HG03280 (cell line): ENCODE measurements at regions not wholly inside any gene's neighbourhood (a gene's known extent, or its start where the extent isn't known, plus 50 kb on each side); places are given as distances from the start of the nearest gene placed in this dataset.
"Not testable (repeated sequence)": the region's sequence is repeated elsewhere in the genome, so short reads cannot be mapped to it uniquely, and the experiment has no call there.

Experiments
- ATAC-seq: cut with Tn5 transposase; IDR thresholded peaks from one replicate; pipeline ENCODE4 v1.9.1; 2021; ENCODE audit warnings: mild to moderate bottlenecking, moderate library complexity; ENCODE audit not compliant: unreplicated experiment

DNA sequence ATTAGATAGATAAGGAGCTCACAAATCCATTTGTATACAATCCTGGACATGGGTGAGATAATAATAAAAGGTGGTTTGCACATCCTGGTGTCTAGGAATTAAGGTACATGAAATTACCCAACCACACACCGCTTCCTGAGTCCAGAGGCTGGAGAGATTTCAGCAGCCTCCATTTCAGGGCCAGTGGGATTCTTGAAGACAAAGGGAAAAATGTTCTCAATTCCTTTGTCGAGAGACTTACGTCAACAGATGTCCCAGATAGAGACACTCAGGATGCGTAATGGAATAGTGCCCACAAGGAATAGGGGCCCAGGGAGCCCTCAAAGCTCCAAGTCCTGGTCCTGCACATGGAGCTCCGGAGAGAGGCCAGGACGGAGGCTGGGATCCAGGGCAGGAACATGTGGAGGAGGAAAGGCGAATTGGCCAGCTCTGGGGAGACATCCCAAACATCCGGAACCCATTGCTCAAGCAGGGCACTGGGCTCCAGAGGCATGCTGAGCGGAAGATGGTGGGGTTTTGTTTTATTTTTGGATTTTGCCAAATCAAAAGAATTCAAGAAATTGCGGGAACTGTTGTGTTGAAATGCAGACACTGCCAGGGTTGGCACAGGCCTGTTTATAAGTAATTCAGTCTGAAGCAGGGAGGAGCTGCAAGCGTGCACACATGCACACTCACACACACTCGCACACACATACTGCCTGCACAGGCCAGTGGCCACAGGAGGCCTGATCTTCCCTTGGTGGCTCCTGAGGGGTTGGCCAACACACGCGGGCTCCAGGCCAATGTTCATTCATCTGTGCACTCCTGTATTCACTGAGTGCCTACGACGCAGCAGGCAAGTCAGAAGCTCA lies 97.2 kb downstream of the NOG start:
- no peak for ATAC-seq

DNA sequence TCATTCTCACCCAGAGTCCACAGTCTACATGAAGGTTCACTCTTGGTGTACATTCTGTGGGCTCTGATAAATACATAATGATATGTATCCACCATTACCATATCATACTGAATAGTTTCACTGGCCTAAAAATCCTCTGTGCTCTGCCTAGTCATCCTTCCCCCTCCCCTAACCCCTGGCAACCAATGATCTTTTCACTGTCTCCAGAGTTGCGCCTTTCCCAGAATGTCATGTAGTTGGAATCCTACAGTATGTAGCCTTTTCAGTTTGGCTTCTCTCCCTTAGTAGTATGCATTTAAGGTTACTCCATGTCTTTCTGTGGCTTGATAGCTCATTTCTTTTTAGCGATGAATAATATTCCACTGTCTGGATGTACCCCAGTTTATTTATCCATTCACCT lies 101.3 kb downstream of the NOG start:
- no peak for ATAC-seq

DNA sequence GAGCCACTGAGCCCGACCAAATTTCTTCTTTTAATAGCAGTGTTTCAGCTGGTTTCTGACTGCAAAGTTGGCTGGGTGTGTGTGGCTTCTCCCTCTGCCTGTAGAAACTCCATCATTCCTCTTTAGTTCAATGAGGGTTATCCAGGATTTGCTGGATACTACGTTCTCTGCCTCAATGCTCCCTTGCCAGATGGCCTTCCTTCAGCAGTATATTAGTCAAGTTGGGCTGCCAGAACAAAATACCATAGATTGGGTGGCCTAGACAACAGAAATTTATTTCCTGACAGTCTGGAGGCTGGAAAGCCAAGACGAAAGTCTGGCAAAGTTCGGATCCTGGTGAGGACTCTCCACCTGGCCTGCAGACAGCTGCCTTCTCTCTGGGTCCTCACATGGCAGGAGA lies 103.7 kb downstream of the NOG start:
- ATAC-seq = no peak

DNA sequence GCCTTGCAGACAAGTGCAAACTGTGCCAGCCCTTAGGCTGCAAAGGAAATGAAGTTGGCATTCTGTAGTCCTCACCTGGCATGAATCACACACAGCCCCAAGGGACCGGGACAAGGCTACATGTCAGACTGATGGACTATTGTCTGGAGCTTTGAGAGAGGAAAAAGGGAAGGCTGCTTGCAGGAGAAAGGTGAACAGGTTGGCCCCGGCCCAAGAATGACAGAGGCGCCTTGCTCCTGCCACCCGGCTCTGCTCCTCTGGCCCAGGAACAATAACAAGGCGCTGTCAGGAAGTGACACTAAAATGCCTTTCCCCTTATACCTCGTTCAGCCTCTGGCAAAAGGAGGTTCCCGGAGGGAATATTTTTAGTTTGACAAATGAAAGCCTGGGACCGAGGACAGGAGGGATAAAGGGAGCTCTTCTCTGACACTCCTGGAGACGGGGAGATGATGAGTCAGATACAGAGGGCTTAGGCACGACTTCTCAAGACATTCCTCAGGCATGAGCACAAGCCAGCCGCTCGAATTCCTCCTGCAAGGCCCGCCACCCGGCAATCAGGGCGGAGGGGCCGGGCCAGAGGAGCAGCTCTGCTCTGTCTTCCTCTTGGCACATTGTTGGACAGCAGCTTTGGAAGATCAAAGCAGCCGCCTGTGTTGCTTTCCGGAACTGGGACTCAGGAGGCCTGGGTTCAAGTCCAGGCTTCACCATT lies 105.8 kb downstream of the NOG start:
- ATAC-seq = no peak

DNA sequence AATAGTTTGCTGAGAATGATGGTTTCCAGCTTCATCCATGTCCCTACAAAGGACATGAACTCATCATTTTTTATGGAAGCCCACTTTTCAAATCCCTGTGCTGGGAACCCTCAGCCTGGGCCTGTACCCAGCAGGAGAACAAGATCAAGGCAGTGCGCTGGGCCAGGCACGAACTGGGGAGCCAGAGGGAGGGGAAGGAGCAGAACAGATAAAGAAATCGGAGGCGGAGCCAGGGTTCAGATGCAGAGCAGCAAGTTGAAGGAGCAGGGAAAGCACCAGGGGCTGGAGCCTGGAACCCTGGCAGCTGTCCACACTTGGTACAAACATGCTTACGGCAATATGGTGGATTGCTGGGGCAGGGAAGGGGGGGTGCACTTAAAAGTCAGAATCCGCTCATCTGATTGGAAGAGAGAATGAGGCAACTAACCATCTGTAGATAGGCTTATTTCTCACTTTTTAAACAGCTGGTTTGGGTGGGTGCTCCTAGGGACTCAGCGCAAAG lies 107.5 kb downstream of the NOG start:
- ATAC-seq = no peak

DNA sequence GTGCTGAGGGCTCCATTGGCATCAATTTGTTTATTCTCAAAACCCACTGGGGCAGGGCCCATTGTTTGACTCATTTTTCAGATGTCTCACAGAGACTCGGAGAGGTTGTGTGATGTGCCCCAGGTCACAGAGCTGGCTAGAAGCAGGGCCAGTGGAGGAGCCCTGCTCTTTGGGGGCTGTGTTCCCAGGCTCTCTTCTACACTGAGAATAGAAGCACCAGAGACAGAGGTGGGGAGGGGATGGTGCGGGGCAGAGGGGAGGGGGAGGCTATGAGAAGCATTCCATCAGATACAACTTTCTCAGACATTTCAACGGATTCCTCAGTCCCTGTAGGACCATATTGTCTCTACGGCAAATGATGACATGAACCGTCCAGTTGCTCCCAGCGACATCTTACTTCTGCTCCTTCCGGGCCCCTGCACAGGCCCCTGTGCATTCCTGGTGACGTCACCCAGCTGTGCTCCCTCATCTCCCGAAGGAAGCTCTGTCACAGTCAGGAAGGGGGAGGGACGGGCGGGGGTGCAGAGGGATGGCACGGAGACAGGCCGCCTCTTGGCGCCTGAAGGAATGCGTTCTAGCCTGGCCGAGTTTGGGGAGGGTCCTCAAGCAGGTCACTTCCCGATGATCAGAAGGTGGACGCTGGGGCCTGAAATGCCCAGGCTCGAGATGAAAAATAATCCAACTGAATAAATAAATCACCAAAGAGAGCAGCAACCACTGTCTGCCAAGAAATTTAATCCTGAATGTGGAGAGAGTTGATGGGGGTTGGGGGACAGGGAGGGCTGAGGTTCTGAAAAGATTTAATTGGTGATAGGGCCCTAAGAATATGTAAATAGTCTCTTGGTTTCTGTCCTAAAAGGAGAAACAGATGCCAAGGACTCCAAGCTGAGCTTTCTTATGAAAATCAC lies 114.1 kb downstream of the NOG start:
- no peak for ATAC-seq

DNA sequence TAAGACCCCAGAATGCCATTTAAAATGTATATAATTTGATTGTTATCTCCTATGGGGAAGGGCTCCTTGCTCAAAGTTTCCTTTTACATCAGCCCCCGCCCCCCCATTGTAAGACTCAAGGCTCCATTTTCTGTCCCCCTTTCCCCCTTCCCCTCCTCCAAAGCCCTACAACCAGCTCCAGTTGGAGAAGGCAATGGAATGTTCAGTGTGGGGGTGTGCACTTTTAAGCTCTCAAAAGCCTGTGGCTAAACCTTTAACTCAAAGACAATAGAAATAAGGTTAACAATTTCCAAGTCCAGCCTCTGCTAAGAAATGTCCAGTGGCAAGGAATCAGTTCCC lies 114.7 kb downstream of the NOG start:
- no peak for ATAC-seq

DNA sequence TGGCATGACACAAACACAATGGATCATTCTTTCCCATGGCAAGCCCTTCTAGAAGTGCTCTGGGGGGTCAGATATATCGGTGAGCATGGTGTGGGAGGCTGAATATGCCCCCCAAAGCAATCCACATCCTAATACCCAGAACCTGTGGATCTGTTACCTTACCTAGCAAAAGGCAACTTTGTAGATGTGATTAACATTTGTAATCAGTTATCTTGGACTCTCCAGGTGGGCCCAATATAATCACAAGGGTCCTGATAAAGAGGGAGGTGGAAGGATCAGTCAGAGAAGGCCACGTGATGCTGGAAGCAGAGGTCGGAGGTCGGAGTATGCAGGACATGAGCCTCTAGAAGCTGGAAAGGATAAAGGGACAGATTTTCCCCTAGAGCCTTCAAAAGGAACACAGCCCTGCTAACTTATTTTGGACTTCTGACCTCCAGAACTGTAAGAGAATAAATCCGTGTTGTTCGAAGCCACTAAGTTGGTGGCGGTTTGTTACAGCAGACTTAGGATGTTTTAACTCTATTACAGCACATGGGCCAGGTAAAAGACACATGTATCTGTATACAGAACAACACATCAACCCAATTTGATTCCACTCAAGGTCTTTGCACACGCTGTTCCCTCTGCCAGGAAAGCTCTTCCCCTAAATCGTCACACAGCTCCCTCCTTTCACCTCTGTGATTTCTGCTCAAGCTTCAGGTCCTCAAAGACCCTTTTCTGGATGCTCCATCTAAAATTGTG lies 115.3 kb downstream of the NOG start:
- ATAC-seq = no peak

DNA sequence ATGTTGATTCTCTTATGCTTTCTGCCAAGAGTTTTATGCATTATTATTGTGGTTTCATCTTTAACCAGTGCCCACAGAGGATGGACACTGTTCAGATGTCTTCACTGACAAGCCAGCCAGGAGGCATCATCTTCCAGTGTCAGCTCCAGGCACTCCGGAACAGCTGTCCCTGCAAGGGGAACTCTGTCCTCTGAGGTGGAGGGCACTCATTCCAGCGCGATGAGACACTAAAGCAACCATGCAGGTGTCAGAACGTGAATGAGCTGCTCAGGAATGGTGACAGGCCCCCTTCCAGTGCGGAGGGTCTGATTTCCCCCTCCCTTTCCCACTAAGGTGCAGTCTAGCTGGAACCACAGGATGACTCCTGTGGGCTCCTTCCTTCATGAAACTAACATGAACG lies 117.5 kb downstream of the NOG start:
- ATAC-seq = no peak

DNA sequence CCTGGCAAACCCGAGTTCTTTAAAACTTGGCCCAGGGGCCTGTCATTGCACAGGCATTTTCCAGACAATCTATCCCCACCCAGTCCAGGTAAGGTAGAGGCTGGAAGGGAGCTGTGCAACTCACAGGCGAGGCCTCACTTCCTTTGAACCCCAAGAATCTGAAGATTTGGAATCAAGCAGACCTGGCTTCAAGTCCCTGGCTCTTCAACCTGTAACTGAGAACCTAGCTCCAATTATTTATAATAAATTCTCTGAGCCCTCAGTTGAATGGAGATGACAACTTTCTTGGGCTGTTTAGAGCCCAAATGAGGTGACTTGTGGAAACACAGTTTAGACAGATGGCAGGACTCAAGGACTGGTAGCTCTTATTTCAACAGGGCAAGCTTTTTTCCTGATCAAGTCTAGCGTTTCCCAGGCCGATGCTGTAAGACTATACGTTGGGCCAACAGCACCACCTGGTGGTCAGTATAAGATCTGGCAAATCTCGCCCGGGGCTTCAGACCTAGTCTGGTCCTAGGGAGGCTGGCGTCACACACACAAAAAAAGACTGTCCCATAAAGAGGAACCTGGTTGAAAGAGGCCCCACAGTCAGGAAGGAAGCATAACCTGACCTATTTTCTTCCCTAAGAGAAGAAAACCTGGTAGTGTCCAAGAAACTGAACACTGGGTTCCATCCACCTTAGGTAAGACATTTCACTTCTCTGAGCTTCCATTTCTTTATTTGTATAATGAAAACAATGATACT lies 117.9 kb downstream of the C17orf67 start:
- peak; percentile 93 for ATAC-seq

DNA sequence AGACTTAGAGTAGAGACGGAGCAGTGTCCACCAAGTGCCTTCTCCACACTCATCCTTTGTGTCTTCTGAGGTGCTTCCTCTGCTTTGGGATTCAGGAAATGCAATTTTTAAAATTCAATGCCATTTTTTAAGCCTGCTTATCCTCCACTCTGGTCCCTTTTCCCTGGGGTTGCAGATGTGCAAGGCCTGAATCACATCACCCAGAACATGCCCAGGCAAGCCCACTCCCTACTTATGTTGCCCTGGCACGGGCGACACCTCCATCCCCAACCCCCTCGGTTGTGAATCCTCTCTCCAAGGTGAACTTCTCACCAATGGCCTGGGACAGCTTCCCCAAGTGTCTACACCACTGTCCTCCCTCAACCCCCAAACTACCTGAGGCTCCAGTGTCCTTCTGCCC lies 116.2 kb downstream of the C17orf67 start:
- no peak for ATAC-seq

DNA sequence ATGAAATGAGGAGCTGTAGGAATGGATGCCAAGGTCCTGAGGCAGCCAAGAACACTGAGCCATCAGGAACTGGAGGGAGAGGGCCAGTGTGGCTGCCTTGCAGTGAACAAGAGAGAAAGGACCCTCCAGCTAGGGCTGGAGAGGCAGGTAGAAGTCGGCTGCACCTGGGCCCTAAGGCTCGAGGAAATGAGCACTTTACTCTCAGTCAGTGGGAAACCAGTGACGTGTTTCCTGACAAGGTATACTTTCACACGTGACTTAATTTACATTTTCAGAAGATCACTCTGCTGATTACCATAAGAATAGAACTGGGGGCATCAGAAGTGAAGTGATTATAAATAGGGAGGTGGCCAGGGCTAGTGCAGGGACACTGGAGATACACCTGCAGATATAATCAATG lies 115.2 kb downstream of the C17orf67 start:
- no peak for ATAC-seq

DNA sequence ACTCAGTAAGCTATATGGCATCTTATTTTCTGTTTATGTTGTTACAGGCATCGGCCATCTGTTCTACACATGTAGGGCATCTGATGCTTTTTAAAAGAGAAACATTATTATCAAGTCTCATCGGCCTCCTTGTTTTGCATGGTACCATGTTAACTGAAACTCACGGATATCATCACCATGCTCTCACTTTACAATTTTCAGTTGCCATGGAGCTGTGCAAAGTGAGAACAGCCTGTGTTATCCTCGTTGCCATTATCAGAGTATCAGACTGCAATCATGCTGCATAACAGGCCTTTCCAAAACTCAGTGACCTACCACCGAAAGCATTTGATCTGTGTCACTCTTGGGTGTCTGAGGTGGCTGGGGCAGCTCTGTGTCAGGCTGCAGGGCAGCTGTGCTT lies 110.3 kb downstream of the C17orf67 start:
- ATAC-seq = no peak

DNA sequence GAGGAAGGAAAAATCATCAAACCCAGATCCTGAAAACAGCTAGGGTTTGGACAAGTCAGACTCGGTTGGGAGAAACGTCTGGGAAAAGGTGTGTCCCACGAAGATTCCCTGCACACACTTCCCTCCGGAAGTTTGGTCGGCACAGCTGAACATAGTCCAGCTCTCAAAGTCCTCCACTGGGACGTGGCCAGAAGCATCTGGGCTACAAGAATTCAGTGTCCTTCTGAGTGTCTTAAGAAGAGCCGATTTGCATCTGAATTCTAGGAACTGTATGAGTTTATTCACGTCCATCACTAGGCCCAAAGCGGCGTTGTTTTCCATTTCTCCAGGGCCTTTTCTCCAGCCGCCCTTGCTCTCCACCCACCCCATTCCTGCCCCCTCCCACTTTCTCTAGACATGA lies 109.1 kb downstream of the C17orf67 start:
- no peak for ATAC-seq

DNA sequence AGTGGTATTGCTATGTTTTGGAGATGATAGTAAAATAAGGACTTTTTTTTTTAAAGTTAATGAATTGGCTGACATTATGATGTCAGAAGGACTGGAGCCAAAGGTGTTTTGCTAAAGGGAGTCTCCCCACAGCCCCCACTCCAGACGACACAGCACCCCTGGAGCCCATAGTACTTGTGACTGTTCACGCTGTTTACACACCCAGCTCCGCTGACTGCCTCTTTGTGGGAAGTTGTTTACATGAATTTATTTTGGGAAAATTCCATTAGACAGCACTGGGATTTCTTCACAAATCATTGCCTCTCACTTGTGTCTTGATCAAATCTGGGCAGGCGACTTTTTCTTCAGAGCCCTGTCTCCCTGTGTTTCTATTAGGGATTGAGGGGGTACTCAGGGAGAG lies 108.6 kb downstream of the C17orf67 start:
- ATAC-seq = no peak

DNA sequence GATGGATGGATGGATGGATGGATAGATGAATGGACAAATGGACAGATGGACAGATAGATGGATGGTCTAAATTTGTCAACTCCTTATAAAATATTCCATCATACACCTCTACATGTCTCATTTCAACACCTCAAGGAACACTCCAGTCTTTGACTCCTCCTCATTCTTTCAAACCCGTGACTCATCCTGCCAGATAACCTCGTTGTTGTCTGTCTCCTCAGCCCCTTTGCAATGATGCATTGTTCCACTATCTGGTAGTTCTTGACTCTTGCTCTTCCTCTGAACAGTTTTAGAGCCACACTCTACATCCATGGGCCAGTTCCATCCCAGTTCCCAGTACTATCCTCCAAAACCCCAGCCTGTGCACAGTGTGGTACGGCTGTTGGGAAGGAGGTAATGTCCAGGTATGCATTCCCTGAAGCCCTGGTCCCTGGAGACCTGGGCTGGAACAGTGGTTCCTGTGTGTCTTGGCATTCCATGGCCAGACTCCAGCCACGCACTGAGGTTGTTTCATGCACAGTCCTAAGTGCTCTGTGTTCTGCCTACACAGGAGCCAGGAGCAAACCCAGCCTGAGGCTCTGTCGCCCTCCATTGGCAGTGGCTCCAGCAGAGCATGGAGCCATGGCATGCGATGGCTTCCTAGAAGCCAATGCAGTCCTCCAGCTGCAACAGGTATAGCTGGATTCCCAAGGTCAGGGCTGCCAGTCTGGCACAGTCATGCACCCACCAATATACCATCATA lies 105.7 kb downstream of the C17orf67 start:
- no peak for ATAC-seq

DNA sequence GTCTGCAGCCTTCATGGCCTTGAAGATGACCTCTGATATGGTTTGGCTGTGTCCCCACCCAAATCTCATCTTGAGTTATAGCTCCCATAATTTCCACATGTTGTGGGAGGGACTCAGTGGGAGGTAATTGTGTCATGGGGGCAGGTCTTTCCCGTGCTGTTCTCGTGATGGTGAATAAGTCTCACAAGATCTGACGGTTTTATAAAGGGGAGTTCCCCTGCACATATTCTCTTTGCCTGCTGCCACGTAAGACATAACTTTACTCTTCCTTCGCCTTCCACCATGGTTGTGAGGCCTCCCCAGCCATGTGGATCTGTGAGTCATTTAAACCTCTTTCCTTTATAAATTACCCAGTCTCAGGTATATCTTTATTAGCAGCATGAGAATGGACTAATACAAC lies 102.6 kb downstream of the C17orf67 start:
- ATAC-seq = not testable (repeated sequence)

DNA sequence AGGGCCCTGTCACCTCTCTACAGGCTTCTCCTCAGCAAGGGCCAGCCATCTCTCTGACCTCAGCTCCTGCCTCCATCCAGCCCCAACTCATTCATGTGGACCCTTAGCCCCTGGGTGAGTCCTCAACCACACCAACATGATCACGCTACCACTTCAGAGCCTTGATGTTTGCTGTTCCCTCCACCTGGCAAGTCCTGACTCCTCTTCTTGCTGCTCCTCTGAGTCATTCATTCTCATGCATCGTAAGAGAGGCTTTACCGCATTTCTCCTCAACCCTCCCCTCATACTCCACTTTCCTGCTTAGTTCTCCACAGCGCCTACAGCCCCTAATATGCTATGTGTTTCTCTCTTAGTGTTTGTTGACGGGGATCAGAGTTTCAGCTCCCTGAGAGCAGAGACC lies 99.9 kb downstream of the C17orf67 start:
- no peak for ATAC-seq

DNA sequence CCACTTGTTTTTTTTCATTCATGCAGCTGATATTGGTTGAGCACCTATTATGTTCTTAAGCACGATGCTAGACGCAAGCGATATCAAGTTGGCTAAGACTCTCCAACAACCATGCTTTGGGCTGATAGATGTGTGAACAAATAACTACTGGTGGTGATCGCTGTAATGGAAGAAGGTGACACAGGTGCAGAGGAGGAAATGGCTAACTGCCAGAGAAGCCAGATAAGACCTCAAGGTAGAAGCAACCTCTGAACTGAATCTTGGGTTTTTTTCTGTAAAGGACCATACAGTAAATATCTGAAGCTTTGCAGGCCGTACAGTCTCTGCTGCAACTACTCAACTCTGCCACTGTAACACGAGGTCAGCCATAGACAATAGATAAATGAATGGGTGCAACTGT lies 97.9 kb downstream of the C17orf67 start:
- ATAC-seq = no peak
